ENCODE measurements at regions not wholly inside any gene's neighbourhood (a gene's known extent, or its start where the extent isn't known, plus 50 kb on each side); places are given as distances from the start of the nearest gene placed in this dataset.

- no peaks in the 10 kb centered on the region for H3K36me3 Mint-ChIP-seq (ENCODE audit: low read depth)
- no peak for DNase-seq
- H3K27ac Mint-ChIP-seq: no peak overlapping the region
- H3K4me1 Mint-ChIP-seq (ENCODE audit: low read depth): no peaks in the 10 kb centered on the region
- TF ChIP-seq CTCF (IDR thresholded peaks at IDR 0.05): no peak
- H3K9me3 Mint-ChIP-seq: no peaks in the 10 kb centered on the region
- H3K4me3 Mint-ChIP-seq: no peak overlapping the region
- no peaks in the 10 kb centered on the region for H3K27me3 Mint-ChIP-seq (ENCODE audit: insufficient read depth)
These were observed 99.5 kb downstream of the FAM76B start for GRCh38 chr11:95690100-95690499.

- no peak for TF ChIP-seq CTCF (IDR thresholded peaks at IDR 0.05)
- no peak for DNase-seq
- Mint-ChIP-seq H3K27ac (no peak overlapping the region), H3K9me3 (no peaks in the 10 kb centered on the region), H3K27me3 (ENCODE audit: insufficient read depth) (no peaks in the 10 kb centered on the region), H3K4me1 (ENCODE audit: low read depth) (no peaks in the 10 kb centered on the region), H3K36me3 (ENCODE audit: low read depth) (no peaks in the 10 kb centered on the region), H3K4me3 (no peak overlapping the region)
These were observed 100.9 kb downstream of the FAM76B start for GRCh38 chr11:95688501-95689222.

DNA sequence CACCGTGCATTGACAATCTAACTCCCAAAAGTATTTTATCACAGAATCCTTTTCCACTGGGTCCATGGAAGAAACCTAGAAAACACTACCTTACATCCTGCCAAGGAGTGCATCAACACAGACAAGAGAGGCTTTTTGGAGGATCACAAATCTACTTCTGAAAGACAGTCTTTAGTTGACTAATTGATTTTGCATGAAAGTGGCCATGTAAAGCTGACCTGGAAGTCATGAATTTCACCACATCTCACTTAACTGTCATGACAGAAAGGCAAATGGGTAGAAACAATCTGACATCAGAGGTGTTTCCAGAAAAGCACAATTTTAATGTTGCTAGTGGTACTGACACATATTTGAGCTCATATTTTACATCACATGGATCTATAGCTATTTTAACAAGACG, 101.6 kb downstream of the FAM76B start:
- Mint-ChIP-seq H3K4me3 (no peak overlapping the region), H3K4me1 (ENCODE audit: low read depth) (no peaks in the 10 kb centered on the region), H3K9me3 (no peaks in the 10 kb centered on the region), H3K36me3 (ENCODE audit: low read depth) (no peaks in the 10 kb centered on the region), H3K27ac (no peak overlapping the region), H3K27me3 (ENCODE audit: insufficient read depth) (no peaks in the 10 kb centered on the region)
- no peak for TF ChIP-seq CTCF (IDR thresholded peaks at IDR 0.05)
- no peak for DNase-seq

DNA sequence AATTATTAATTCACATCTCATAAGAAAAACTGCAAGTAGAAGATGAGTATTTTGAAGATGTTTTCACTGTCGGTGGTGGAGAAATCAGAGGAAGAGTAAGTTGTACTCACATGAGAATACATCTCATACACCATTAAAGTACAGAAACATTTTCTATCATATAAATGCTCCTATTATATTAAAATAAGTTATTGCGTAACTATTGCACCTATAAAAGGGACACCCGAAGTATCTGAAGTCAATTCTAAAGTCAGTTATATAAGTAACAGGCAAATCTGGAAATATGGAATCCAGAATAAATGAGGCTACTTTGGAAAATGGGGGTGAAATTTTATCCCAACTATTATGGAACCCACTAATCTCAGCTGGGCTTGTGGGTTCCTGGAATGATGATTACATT, 103.3 kb downstream of the FAM76B start:
- no peak for DNase-seq
- TF ChIP-seq CTCF (IDR thresholded peaks at IDR 0.05): no peak
- H3K36me3 Mint-ChIP-seq (ENCODE audit: low read depth): no peaks in the 10 kb centered on the region
- no peaks in the 10 kb centered on the region for H3K9me3 Mint-ChIP-seq
- no peak overlapping the region for H3K4me3 Mint-ChIP-seq
- H3K4me1 Mint-ChIP-seq (ENCODE audit: low read depth): no peaks in the 10 kb centered on the region
- H3K27me3 Mint-ChIP-seq (ENCODE audit: insufficient read depth): no peaks in the 10 kb centered on the region; the same call in 1 of the 2 replicates
- no peak overlapping the region for H3K27ac Mint-ChIP-seq

GRCh38 chr11:95684701-95685100, 104.9 kb downstream of the FAM76B start:
- no peaks in the 10 kb centered on the region for H3K9me3 Mint-ChIP-seq
- H3K27me3 Mint-ChIP-seq (ENCODE audit: insufficient read depth): no peaks in the 10 kb centered on the region; the same call in 1 of the 2 replicates
- no peak for DNase-seq
- H3K4me3 Mint-ChIP-seq: no peak overlapping the region
- H3K27ac Mint-ChIP-seq: no peak overlapping the region
- H3K4me1 Mint-ChIP-seq (ENCODE audit: low read depth): no peaks in the 10 kb centered on the region
- no peaks in the 10 kb centered on the region for H3K36me3 Mint-ChIP-seq (ENCODE audit: low read depth)
- no peak for TF ChIP-seq CTCF (IDR thresholded peaks at IDR 0.05)

Measured in HFFc6 (cell line).